Panc1 (cell line): ENCODE measurements at regions not wholly inside any gene's neighbourhood (a gene's known extent, or its start where the extent isn't known, plus 50 kb on each side); places are given as distances from the start of the nearest gene placed in this dataset.

Experiments
- POLR2AphosphoS5 ChIP-seq: IDR thresholded peaks from 2 replicates; pipeline ENCODE4 v1.6.1; 2012; ENCODE audit warnings: mild to moderate bottlenecking, low read depth, low read length, moderate library complexity
- TF ChIP-seq, protein P1 (sequence below): fragments of 450-650 bp; IDR thresholded peaks from 2 replicates; pipeline ENCODE4 v1.5.1; 2017; ENCODE audit warnings: mild to moderate bottlenecking
- TF ChIP-seq, protein P2 (sequence below), 2 experiments: IDR thresholded peaks; 2 replicates each; pipeline ENCODE4 v1.6.1; 2011 to 2012; ENCODE audit warnings: low read depth in 2 of 2, control low read depth in 1 of 2, low read length in 1 of 2, mild to moderate bottlenecking in 1 of 2, moderate library complexity in 1 of 2; ENCODE audit not compliant: insufficient read depth in 1 of 2

- TF ChIP-seq, protein P1, sequence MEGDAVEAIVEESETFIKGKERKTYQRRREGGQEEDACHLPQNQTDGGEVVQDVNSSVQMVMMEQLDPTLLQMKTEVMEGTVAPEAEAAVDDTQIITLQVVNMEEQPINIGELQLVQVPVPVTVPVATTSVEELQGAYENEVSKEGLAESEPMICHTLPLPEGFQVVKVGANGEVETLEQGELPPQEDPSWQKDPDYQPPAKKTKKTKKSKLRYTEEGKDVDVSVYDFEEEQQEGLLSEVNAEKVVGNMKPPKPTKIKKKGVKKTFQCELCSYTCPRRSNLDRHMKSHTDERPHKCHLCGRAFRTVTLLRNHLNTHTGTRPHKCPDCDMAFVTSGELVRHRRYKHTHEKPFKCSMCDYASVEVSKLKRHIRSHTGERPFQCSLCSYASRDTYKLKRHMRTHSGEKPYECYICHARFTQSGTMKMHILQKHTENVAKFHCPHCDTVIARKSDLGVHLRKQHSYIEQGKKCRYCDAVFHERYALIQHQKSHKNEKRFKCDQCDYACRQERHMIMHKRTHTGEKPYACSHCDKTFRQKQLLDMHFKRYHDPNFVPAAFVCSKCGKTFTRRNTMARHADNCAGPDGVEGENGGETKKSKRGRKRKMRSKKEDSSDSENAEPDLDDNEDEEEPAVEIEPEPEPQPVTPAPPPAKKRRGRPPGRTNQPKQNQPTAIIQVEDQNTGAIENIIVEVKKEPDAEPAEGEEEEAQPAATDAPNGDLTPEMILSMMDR = no peak
- no peak for TF ChIP-seq POLR2AphosphoS5
- TF ChIP-seq, protein P2, sequence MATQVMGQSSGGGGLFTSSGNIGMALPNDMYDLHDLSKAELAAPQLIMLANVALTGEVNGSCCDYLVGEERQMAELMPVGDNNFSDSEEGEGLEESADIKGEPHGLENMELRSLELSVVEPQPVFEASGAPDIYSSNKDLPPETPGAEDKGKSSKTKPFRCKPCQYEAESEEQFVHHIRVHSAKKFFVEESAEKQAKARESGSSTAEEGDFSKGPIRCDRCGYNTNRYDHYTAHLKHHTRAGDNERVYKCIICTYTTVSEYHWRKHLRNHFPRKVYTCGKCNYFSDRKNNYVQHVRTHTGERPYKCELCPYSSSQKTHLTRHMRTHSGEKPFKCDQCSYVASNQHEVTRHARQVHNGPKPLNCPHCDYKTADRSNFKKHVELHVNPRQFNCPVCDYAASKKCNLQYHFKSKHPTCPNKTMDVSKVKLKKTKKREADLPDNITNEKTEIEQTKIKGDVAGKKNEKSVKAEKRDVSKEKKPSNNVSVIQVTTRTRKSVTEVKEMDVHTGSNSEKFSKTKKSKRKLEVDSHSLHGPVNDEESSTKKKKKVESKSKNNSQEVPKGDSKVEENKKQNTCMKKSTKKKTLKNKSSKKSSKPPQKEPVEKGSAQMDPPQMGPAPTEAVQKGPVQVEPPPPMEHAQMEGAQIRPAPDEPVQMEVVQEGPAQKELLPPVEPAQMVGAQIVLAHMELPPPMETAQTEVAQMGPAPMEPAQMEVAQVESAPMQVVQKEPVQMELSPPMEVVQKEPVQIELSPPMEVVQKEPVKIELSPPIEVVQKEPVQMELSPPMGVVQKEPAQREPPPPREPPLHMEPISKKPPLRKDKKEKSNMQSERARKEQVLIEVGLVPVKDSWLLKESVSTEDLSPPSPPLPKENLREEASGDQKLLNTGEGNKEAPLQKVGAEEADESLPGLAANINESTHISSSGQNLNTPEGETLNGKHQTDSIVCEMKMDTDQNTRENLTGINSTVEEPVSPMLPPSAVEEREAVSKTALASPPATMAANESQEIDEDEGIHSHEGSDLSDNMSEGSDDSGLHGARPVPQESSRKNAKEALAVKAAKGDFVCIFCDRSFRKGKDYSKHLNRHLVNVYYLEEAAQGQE (IDR thresholded peaks at IDR 0.05; ENCODE audit: insufficient read depth in 1 of 2, low read depth in 2 of 2, low read length in 1 of 2) = no peak
Measured at GRCh38 chrX:39856472-39857121, 241.2 kb downstream of the BCOR start.
